Activated naive CD4-positive, alpha-beta T cell treated with anti-CD3 and anti-CD28 coated beads, Interleukin-2, amount 50 U/mL, for 72 hours (primary cell): ENCODE measurements at regions not wholly inside any gene's neighbourhood (a gene's known extent, or its start where the extent isn't known, plus 50 kb on each side); places are given as distances from the start of the nearest gene placed in this dataset.

Experiments
- ATAC-seq, 2 donors: fragments of 150-1000 bp; cut with Tn5 transposase; 2 replicates each; pipeline ENCODE4 v1.10.0; 2021; ENCODE audit warnings: mild to moderate bottlenecking in 2 of 2, moderate library complexity in 2 of 2
- DNase-seq, 2 donors: peaks; one replicate each; pipeline ENCODE4 v3.0.0; 2021 to 2022; ENCODE audit warnings: low spot score in 2 of 2
- H3K27ac Mint-ChIP-seq, 2 donors: one replicate each; pipeline ENCODE4 v1.8.0; 2022; ENCODE audit warnings: mild to moderate bottlenecking in 2 of 2, mixed read lengths in 2 of 2
- H3K36me3 Mint-ChIP-seq, 2 donors: one replicate each; pipeline ENCODE4 v1.8.0; 2022; ENCODE audit warnings: mixed read lengths in 2 of 2
- H3K9me3 Mint-ChIP-seq, 2 donors: one replicate each; pipeline ENCODE4 v1.8.0; 2022; ENCODE audit warnings: mixed read lengths in 2 of 2

DNA sequence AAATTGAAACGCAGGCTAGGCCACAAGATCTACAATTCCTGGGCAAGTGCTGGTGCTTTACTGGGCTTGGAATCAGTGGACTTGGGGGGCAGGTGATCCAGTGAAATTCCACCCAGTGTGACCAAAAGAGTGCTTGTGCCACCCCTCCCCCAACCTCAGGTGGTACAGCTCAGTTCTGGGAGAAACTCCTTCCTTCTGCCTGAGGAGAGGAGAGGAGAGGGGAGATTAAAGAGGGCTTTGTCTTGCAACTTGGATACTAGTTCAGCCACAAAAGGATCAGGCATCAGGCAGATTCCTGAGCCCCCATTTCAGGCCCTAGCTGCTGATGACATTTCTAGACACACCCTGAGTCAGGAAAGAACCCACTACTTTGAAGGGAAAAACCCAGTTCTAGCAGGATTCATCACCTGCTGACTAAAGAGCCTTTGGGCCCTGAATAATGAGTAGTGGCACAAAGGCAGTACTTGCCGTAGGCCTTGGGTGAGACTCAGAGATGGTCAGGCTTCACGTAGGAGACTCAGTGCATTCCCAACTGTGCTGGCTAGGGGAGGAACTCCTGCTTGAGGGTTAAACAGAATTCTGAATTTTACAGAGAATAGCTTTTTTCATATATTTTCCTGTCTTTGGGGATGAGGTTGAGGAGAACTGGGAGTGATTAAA is 446.7 kb downstream of the BMP2 start:
- no peak for DNase-seq
- Mint-ChIP-seq H3K27ac (no peak overlapping the region), H3K36me3 (no peaks in the 10 kb centered on the region), H3K9me3 (peaks cover 16 to 23% of the 10 kb centered on the region in 2 donors)
- ATAC-seq = no peak

GRCh38 chr20:7217606-7218005 is 450.1 kb downstream of the BMP2 start:
- Mint-ChIP-seq H3K36me3 (no peaks in the 10 kb centered on the region), H3K27ac (no peak overlapping the region), H3K9me3 (peaks cover 7 to 16% of the 10 kb centered on the region in 2 donors)
- DNase-seq = no peak
- no peak for ATAC-seq

DNA sequence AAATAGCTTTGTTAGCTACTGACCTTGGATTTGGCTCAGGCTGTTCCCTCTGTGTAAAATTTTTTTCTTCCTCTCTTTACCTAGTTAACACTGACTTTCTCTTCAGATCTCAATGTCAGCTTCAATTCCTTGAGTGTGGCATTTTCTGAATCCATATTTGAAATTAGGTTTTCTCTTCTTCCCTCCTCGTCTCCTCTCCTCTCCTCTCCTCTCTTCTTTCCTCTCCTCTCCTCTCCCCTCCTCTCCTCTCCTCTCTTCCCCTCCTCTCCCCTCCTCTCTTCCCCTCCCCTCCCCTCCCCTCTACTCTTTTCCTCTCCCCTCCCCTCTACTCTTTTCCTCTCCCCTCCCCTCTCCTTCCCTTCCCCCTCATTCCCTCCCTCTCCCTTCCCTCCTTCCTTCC is 453.3 kb downstream of the BMP2 start:
- ATAC-seq = no peak
- Mint-ChIP-seq H3K9me3 (peaks cover 16 to 22% of the 10 kb centered on the region in 2 donors), H3K36me3 (peaks cover 0 to 10% of the 10 kb centered on the region in 2 donors), H3K27ac (no peak overlapping the region)
- no peak for DNase-seq

DNA sequence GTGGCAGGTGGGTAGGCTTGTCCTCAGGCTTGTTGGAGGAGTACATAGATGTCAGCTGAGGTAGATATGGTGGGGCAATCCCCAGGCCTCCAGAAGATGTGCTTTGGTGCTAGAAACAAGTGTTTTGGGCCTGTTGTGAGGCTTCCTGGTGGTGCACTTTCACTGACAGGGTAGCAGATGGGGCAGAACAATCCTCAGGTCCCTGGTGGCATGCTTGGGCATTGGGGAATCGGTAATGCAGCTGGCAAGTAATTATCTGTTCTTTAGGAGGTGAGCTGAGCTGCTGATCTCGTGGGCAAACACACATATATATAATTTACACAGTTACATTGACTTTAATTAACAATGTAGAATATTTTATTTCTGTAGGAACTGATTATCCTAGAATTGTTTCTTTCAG is 458.7 kb downstream of the BMP2 start:
- peaks cover 0 to 12% of the 10 kb centered on the region in 2 donors for H3K36me3 Mint-ChIP-seq
- no peak for ATAC-seq
- peaks cover 10 to 16% of the 10 kb centered on the region in 2 donors for H3K9me3 Mint-ChIP-seq
- no peak overlapping the region for H3K27ac Mint-ChIP-seq
- DNase-seq = no peak

DNA sequence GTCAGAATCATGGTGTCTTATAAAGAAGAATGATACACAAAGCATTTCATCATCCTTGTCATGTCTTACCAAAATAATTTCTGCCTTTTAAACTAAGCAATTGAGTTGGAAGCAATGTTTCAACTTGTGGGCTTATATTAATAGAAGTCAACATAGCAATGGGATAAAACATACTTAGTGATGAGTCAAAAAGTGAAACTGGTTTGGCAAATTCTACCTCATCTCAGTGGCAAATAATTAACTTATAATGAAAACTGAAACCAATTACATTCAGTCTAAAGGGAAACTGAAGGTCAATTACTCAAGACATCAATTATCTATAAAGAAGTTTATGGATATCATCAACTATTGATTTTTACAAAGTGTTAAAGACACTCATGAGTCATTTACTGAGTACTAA is 463.8 kb downstream of the BMP2 start:
- Mint-ChIP-seq H3K36me3 (no peaks in the 10 kb centered on the region), H3K27ac (no peak overlapping the region), H3K9me3 (peaks cover 3 to 13% of the 10 kb centered on the region in 2 donors)
- ATAC-seq (no peak), DNase-seq (no peak)

DNA sequence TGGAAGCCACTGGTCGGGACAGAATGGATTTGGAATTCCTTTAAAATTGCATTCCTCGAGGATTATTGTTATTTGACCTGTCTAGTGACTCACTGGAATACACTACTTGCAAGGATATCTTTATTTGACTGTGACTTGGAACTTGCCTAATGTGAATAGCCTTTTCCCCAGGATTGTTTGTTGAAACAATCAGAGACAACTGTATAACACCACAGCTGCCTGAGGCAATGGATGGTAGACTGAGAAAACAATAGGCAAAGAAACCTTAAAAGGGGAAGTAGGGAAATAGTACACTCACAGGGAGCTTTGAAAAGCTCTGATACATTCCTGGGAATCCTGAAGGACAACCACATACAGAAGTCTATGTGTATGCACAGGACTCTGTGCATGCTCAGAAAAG is 465.3 kb downstream of the BMP2 start:
- Mint-ChIP-seq H3K27ac (no peak overlapping the region), H3K9me3 (peaks cover 3 to 13% of the 10 kb centered on the region in 2 donors), H3K36me3 (no peaks in the 10 kb centered on the region)
- DNase-seq = no peak
- ATAC-seq = no peak

DNA sequence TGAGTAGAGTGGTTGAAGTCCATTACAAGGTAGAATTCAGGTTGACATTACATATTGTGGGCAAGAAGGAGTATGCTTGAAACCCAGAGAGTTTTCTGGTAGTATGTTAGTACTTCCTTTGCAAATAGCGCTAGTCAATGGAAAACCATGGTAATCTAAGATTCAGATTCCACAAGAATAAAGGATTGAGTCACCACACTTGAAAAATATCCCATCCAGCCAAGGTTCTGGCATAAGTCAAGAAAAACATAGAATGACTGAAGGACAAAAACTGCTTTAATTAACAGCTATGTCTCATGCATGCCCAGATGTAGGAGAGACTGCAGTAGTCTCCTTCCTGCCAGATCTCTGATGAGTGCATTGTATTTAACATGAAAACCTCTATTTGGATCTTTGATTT is 469.8 kb downstream of the BMP2 start:
- ATAC-seq = no peak
- no peak for DNase-seq
- no peak overlapping the region for H3K27ac Mint-ChIP-seq
- no peaks in the 10 kb centered on the region for H3K36me3 Mint-ChIP-seq
- H3K9me3 Mint-ChIP-seq = peaks cover 3 to 13% of the 10 kb centered on the region in 2 donors

GRCh38 chr20:7240490-7240889 is 473.0 kb downstream of the BMP2 start:
- ATAC-seq = no peak
- no peak for DNase-seq
- no peak overlapping the region for H3K27ac Mint-ChIP-seq
- peaks cover 0 to 8% of the 10 kb centered on the region in 2 donors for H3K9me3 Mint-ChIP-seq
- no peaks in the 10 kb centered on the region for H3K36me3 Mint-ChIP-seq

- H3K9me3 Mint-ChIP-seq = peaks cover 7 to 17% of the 10 kb centered on the region in 2 donors
- ATAC-seq = no peak
- no peaks in the 10 kb centered on the region for H3K36me3 Mint-ChIP-seq
- H3K27ac Mint-ChIP-seq = no peak overlapping the region
- no peak for DNase-seq
These were observed 481.1 kb downstream of the BMP2 start for GRCh38 chr20:7248281-7249201.

DNA sequence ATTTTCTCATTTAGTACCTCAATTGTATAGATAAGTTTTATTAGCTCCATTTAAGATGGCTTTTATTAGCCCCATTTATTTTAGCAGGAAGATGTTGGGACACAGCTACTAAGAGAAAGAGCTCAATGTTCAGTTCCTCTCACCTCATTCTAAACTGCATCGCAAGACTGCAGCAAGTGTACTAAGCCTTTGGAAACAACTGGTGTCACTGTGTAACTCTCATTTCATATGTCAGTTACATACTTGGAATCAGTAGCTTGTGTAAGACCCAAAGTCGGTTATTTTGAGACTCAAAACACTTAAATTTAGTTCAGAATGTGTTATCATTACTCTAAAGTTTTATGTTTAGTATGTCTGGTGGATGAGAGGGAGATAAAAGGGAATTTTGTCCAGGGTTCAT is 482.9 kb downstream of the BMP2 start:
- no peak overlapping the region for H3K27ac Mint-ChIP-seq
- H3K36me3 Mint-ChIP-seq = no peaks in the 10 kb centered on the region
- peaks cover 7 to 13% of the 10 kb centered on the region in 2 donors for H3K9me3 Mint-ChIP-seq
- DNase-seq = no peak
- no peak for ATAC-seq

DNA sequence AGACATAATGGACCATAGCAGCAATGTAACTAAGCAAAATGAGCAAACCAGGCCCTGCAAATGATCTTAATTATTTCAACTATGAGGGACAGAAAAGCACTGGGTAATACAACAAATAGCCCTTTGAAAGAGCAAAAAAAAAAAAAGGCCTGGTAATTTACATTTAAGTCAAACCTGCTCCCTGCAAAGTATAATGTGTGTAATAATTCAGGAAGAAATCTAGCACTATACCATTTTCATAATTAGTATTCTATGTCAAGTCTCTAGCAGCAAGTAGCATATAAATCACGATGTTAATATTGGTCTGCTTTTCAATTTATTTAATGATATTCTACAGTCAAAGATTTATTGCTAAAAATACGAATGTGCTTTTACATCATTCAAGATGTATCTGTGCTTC is 489.6 kb downstream of the BMP2 start:
- DNase-seq (no peak), ATAC-seq (no peak)
- Mint-ChIP-seq H3K27ac (no peak overlapping the region), H3K36me3 (no peaks in the 10 kb centered on the region), H3K9me3 (peaks cover 4 to 12% of the 10 kb centered on the region in 2 donors)

DNA sequence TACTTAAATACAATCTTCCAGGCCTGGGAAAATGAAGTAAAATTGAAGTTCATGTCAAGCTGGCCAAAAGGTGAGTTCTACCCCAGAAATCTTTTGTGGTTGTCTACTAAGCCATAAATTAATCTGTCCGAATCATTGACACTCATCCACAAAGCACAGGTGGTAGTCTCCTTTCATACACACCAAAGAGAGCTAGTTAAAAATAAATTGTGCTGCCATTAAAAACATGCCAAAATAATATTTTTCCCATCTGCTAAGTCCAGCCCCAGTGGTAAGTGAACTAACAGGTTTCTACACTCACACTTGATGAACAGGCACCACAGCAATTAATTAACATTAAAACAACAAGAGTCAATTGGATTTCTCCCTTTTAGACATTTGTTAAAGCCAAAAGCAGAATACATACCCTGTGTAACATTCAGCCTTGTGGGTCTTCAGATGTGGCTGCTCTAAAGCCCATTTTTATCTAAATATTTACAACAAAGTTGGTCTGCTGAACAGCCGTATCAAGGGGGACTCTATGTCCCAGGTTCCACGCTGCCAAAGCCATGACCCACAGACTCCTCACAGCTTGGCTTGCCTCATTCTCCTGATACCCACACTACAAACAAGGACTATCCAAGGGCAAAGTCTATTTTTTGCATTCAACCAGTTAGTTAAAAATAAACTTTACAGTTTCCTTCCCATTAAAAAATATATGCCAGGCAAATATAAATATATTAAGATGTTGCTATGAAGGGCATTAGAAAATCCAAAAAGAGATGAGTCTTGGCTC is 490.4 kb downstream of the BMP2 start:
- no peaks in the 10 kb centered on the region for H3K36me3 Mint-ChIP-seq
- no peak for DNase-seq

GRCh38 chr20:7262803-7263202 is 495.3 kb downstream of the BMP2 start:
- DNase-seq = no peak
- Mint-ChIP-seq H3K27ac (no peak overlapping the region), H3K36me3 (no peaks in the 10 kb centered on the region), H3K9me3 (peaks cover 0 to 7% of the 10 kb centered on the region in 2 donors)
- no peak for ATAC-seq

More for the DNA sequence above, 490.4 kb downstream of the BMP2 start:
- Mint-ChIP-seq H3K27ac (no peak overlapping the region), H3K9me3 (peaks cover 4 to 7% of the 10 kb centered on the region in 2 donors)
- ATAC-seq = no peak

GRCh38 chr20:7264137-7264536 is 496.7 kb downstream of the BMP2 start:
- no peak for DNase-seq
- H3K36me3 Mint-ChIP-seq = no peaks in the 10 kb centered on the region
- H3K9me3 Mint-ChIP-seq = peaks cover 0 to 10% of the 10 kb centered on the region in 2 donors
- no peak for ATAC-seq
- H3K27ac Mint-ChIP-seq = no peak overlapping the region

DNA sequence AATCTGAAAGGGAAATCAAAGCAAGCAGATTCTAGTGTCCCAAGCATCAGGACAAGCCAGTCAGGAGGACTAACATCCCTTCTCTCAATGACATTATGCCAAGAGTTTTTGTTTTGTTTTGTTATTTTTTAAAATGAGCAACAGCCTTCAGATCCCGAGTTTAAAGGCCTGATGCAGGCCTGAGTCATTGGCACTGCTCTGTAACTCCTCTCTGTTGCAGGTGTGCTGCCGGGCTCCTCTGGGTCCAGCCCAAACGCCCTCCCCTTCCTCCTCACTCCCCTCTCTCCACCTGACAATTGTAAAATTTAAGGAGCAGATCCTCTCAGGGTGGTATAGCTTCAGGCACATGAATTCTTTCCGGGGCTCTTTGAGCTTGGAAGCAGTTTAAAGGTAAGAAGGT is 502.0 kb downstream of the BMP2 start:
- Mint-ChIP-seq H3K9me3 (peaks cover 3 to 13% of the 10 kb centered on the region in 2 donors), H3K36me3 (peaks cover 0 to 6% of the 10 kb centered on the region in 2 donors), H3K27ac (no peak overlapping the region)
- ATAC-seq = no peak
- DNase-seq = no peak

- ATAC-seq = no peak
- H3K27ac Mint-ChIP-seq = no peak overlapping the region
- H3K36me3 Mint-ChIP-seq = peaks cover 0 to 6% of the 10 kb centered on the region in 2 donors
These were observed 505.0 kb downstream of the BMP2 start for GRCh38 chr20:7272512-7272911.

DNA sequence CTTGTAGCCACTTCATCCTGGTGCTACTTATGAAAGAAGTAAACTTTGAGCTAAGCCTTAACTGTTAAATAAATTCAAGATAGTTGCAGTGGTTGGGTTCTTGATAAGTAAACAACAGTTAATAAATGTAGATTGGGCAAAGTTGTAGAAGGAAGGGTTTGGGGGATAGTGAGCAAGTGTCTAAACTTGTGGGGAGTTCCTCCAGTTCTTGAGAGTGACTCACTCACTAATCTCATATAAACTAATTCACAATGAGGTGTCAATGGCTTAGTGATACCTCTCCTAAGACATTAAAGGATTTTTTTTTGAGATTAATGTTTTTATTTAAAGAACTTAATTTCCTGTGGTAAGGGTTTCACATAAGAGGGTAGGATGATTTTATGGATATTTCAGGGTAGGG is 507.4 kb downstream of the BMP2 start:
- no peak overlapping the region for H3K27ac Mint-ChIP-seq
- DNase-seq (no peak), ATAC-seq (no peak)
- peaks cover 12 to 28% of the 10 kb centered on the region in 2 donors for H3K9me3 Mint-ChIP-seq
- peaks cover 0 to 6% of the 10 kb centered on the region in 2 donors for H3K36me3 Mint-ChIP-seq

More at GRCh38 chr20:7272512-7272911, 505.0 kb downstream of the BMP2 start:
- H3K9me3 Mint-ChIP-seq = peaks cover 3 to 25% of the 10 kb centered on the region in 2 donors
- no peak for DNase-seq
